Liver (tissue), 8 donors: ENCODE measurements at regions not wholly inside any gene's neighbourhood (a gene's known extent, or its start where the extent isn't known, plus 50 kb on each side); places are given as distances from the start of the nearest gene placed in this dataset.

Experiments
- DNase-seq: peaks from one replicate; pipeline ENCODE4 v3.0.0-alpha.2; 2017; ENCODE audit warnings: low spot score
- H3K27ac ChIP-seq, 2 donors: one replicate each; pipeline ENCODE4 v1.7.0; 2013; ENCODE audit warnings: inconsistent platforms in 2 of 2, low read length in 2 of 2, control low read depth in 1 of 2, low read depth in 1 of 2, mild to moderate bottlenecking in 1 of 2
- H3K27me3 ChIP-seq, 4 donors: one replicate each; pipeline versions ENCODE4 v1.6.1 to v1.7.0; 2013; ENCODE audit warnings: low read length in 3 of 4, inconsistent platforms in 1 of 4, mild to moderate bottlenecking in 1 of 4, moderate library complexity in 1 of 4; ENCODE audit not compliant: control insufficient read depth in 4 of 4, insufficient read depth in 4 of 4
- H3K36me3 ChIP-seq, 4 donors: one replicate each; pipeline versions ENCODE4 v1.6.1 to v1.7.0; 2013; ENCODE audit warnings: low read length in 3 of 4, mild to moderate bottlenecking in 3 of 4, low read depth in 1 of 4, moderate library complexity in 1 of 4; ENCODE audit not compliant: control insufficient read depth in 4 of 4, insufficient read depth in 3 of 4
- H3K4me1 ChIP-seq, 4 donors: one replicate each; pipeline versions ENCODE4 v1.6.1 to v1.7.0; 2013; ENCODE audit warnings: low read length in 3 of 4, mild to moderate bottlenecking in 3 of 4, moderate library complexity in 1 of 4; ENCODE audit not compliant: control insufficient read depth in 4 of 4, insufficient read depth in 4 of 4
- H3K4me3 ChIP-seq, 3 donors: one replicate each; pipeline versions ENCODE4 v1.6.1 to v1.7.0; 2013; ENCODE audit warnings: low read length in 3 of 3, control low read depth in 1 of 3, low read depth in 1 of 3, mild to moderate bottlenecking in 1 of 3
- H3K9ac ChIP-seq, 2 donors: one replicate each; pipeline ENCODE4 v1.7.0; 2013; ENCODE audit warnings: low read length in 2 of 2, mild to moderate bottlenecking in 2 of 2, moderate library complexity in 2 of 2, control low read depth in 1 of 2, low read depth in 1 of 2
- H3K9me3 ChIP-seq, 4 donors: one replicate each; pipeline versions ENCODE4 v1.6.1 to v1.7.0; 2013; ENCODE audit warnings: low read length in 3 of 4; ENCODE audit not compliant: control insufficient read depth in 4 of 4
- ATF3 ChIP-seq: IDR thresholded peaks from 2 replicates; pipeline ENCODE4 v1.6.1; 2016; ENCODE audit warnings: antibody characterized with exemption
- CTCF ChIP-seq: fragments of 150-350 bp; IDR thresholded peaks from 2 replicates; pipeline ENCODE4 v1.5.1; 2017; ENCODE audit warnings: improper control_type of control experiment, low read depth, low read length; ENCODE audit not compliant: missing input control
- EGR1 ChIP-seq, 2 donors: IDR thresholded peaks; 2 replicates each; pipeline ENCODE4 v1.6.1; 2016 to 2018; ENCODE audit warnings: antibody characterized with exemption in 2 of 2, low read depth in 2 of 2
- FOXA1 ChIP-seq: IDR thresholded peaks from 2 replicates; pipeline ENCODE4 v1.6.1; 2016; ENCODE audit warnings: antibody characterized with exemption
- FOXA2 ChIP-seq: IDR thresholded peaks from 2 replicates; pipeline ENCODE4 v1.6.1; 2016; ENCODE audit warnings: antibody characterized with exemption
- GABPA ChIP-seq, 2 donors: IDR thresholded peaks in 1 of 2; conservative IDR thresholded peaks in 1 of 2; 2 replicates each; pipeline ENCODE4 v1.6.1; 2016; ENCODE audit warnings: antibody characterized with exemption in 2 of 2, mild to moderate bottlenecking in 1 of 2, moderate library complexity in 1 of 2
- HNF4A ChIP-seq, 2 donors: conservative IDR thresholded peaks; 2 replicates each; pipeline ENCODE4 v1.6.1; 2016; ENCODE audit warnings: antibody characterized with exemption in 2 of 2, mild to moderate bottlenecking in 2 of 2
- HNF4G ChIP-seq: IDR thresholded peaks from 2 replicates; pipeline ENCODE4 v1.6.1; 2016; ENCODE audit warnings: antibody characterized with exemption
- JUND ChIP-seq, 2 donors: IDR thresholded peaks; 2 replicates each; pipeline ENCODE4 v1.6.1; 2016; ENCODE audit warnings: antibody characterized with exemption in 2 of 2
- MAX ChIP-seq: IDR thresholded peaks from 2 replicates; pipeline ENCODE4 v1.6.1; 2016; ENCODE audit warnings: antibody characterized with exemption
- NR2F2 ChIP-seq: IDR thresholded peaks from 2 replicates; pipeline ENCODE4 v1.6.1; 2016; ENCODE audit warnings: antibody characterized with exemption
- RAD21 ChIP-seq, 2 donors: IDR thresholded peaks; 2 replicates each; pipeline ENCODE4 v1.6.1; 2016; ENCODE audit warnings: antibody characterized with exemption in 2 of 2, mild to moderate bottlenecking in 2 of 2
- RXRA ChIP-seq, 2 donors: IDR thresholded peaks; 2 replicates each; pipeline ENCODE4 v1.6.1; 2017 to 2018; ENCODE audit warnings: antibody characterized with exemption in 2 of 2, mild to moderate bottlenecking in 1 of 2
- SP1 ChIP-seq: IDR thresholded peaks from 2 replicates; pipeline ENCODE4 v1.6.1; 2018; ENCODE audit warnings: antibody characterized with exemption, mild to moderate bottlenecking
- YY1 ChIP-seq: IDR thresholded peaks from 2 replicates; pipeline ENCODE4 v1.6.1; 2016; ENCODE audit warnings: antibody characterized with exemption, mild to moderate bottlenecking
- ZBTB33 ChIP-seq: IDR thresholded peaks from 2 replicates; pipeline ENCODE4 v1.6.1; 2016; ENCODE audit warnings: antibody characterized with exemption
- WGBS: extraction: QIAGEN DNeasy Blood & Tissue Kit; methylation state at CpG from one replicate; pipeline ENCODE4 v1.1.7; 2013; 5-methylcytosine and 5-hydroxymethylcytosine counted together
- donor health status: healthy.
- donor health status: healthy.
- donor health status: healthy.
- donor health status: healthy.
- donor health status: healthy.

GRCh38 chr10:106457522-106457921, 707.0 kb downstream of the SORCS1 start:
- Histone ChIP-seq H3K9me3 (no peaks in the 10 kb centered on the region), H3K27me3 (no peaks in the 10 kb centered on the region), H3K4me3 (no peak overlapping the region), H3K4me1 (peaks cover 0 to 2% (median 0%) of the 10 kb centered on the region in 4 donors), H3K9ac (no peak overlapping the region), H3K27ac (no peak overlapping the region), H3K36me3 (no peaks in the 10 kb centered on the region)
- 79% methylated on average over 3 of the region's 3 CpGs for WGBS
- no peak for DNase-seq
- TF ChIP-seq RXRA (IDR thresholded peaks at IDR 0.05), result no peak
- TF ChIP-seq JUND (IDR thresholded peaks at IDR 0.05), result no peak
- TF ChIP-seq YY1, result no peak
- TF ChIP-seq FOXA1, result no peak
- no peak for TF ChIP-seq FOXA2
- no peak for TF ChIP-seq ZBTB33
- no peak for TF ChIP-seq ATF3
- TF ChIP-seq SP1, result no peak
- no peak for TF ChIP-seq HNF4A (conservative IDR thresholded peaks at IDR 0.05)
- no peak for TF ChIP-seq GABPA (IDR thresholded peaks at IDR 0.05 in 1 of 2, conservative IDR thresholded peaks at IDR 0.05 in 1 of 2)
- TF ChIP-seq RAD21 (IDR thresholded peaks at IDR 0.05), result no peak

GRCh38 chr10:106454233-106454632, 710.3 kb downstream of the SORCS1 start:
- DNase-seq, result no peak
- Histone ChIP-seq H3K4me3 (no peak overlapping the region), H3K27ac (no peak overlapping the region), H3K9me3 (no peaks in the 10 kb centered on the region), H3K36me3 (no peaks in the 10 kb centered on the region), H3K9ac (no peak overlapping the region), H3K4me1 (peaks cover 0 to 2% (median 0%) of the 10 kb centered on the region in 4 donors), H3K27me3 (no peaks in the 10 kb centered on the region)
- 42% methylated on average over 3 of the region's 3 CpGs for WGBS
- TF ChIP-seq MAX, result peak; percentile 14
- TF ChIP-seq NR2F2, result no peak
- no peak for TF ChIP-seq FOXA1
- no peak for TF ChIP-seq JUND (IDR thresholded peaks at IDR 0.05)
- no peak for TF ChIP-seq HNF4G
- no peak for TF ChIP-seq RXRA (IDR thresholded peaks at IDR 0.05)

GRCh38 chr10:106450966-106451365, 713.5 kb downstream of the SORCS1 start:
- Histone ChIP-seq H3K36me3 (no peaks in the 10 kb centered on the region), H3K27ac (no peak overlapping the region), H3K4me1 (peaks cover 0 to 2% (median 0%) of the 10 kb centered on the region in 4 donors), H3K9ac (no peak overlapping the region), H3K27me3 (no peaks in the 10 kb centered on the region), H3K4me3 (no peak overlapping the region), H3K9me3 (peaks cover 0 to 2% (median 0%) of the 10 kb centered on the region in 4 donors)
- TF ChIP-seq NR2F2 (no peak), FOXA1 (no peak), SP1 (no peak), CTCF (no peak), MAX (no peak), EGR1 (IDR thresholded peaks at IDR 0.05; ENCODE audit: low read depth in 2 of 2) (no peak)
- 40% methylated on average over 1 of the region's 1 CpG for WGBS
- DNase-seq, result no peak
